GM23338 (cell line): ENCODE measurements at regions not wholly inside any gene's neighbourhood (a gene's known extent, or its start where the extent isn't known, plus 50 kb on each side); places are given as distances from the start of the nearest gene placed in this dataset.

Experiments used
- ATAC-seq: fragments of 200-7000 bp; cut with Tn5 transposase; 3 replicates; pipeline ENCODE4 v1.9.1; 2020
- DNase-seq: peaks from one replicate; pipeline ENCODE4 v3.0.0-alpha.2; 2015; ENCODE audit warnings: low spot score
- H2AFZ ChIP-seq: fragments of 200-600 bp; sonication (generic); 2 replicates; pipeline ENCODE4 v1.8.0; 2016; ENCODE audit warnings: antibody characterized with exemption, mild to moderate bottlenecking, moderate library complexity
- H3F3A ChIP-seq: fragments of 200-600 bp; sonication (generic); replicated peaks from 2 replicates; pipeline ENCODE4 v1.8.0; 2017; ENCODE audit warnings: antibody characterized with exemption, mixed run types, low read depth
- H3K27ac ChIP-seq: fragments of 200-600 bp; sonication (generic); 2 replicates; pipeline ENCODE4 v1.6.1; 2016; ENCODE audit warnings: low read depth
- H3K27me3 ChIP-seq: fragments of 200-600 bp; sonication (generic); 2 replicates; pipeline ENCODE4 v1.8.0; 2016; ENCODE audit warnings: mild to moderate bottlenecking, mixed run types, moderate library complexity; ENCODE audit not compliant: insufficient read depth
- H3K36me3 ChIP-seq: fragments of 200-600 bp; sonication (generic); 2 replicates; pipeline ENCODE4 v1.8.0; 2016; ENCODE audit warnings: mild to moderate bottlenecking; ENCODE audit not compliant: insufficient read depth
- H3K4me1 ChIP-seq: fragments of 200-600 bp; sonication (generic); 2 replicates; pipeline ENCODE4 v1.8.0; 2016; ENCODE audit warnings: mild to moderate bottlenecking, moderate library complexity; ENCODE audit not compliant: insufficient read depth
- H3K4me2 ChIP-seq: fragments of 200-600 bp; sonication (generic); 2 replicates; pipeline ENCODE4 v1.7.1; 2017; ENCODE audit warnings: mixed run types
- H3K4me3 ChIP-seq: fragments of 200-600 bp; sonication (generic); 2 replicates; pipeline ENCODE4 v1.6.1; 2016; ENCODE audit warnings: mixed run types
- H3K79me2 ChIP-seq: fragments of 200-600 bp; sonication (generic); replicated peaks from 2 replicates; pipeline ENCODE4 v1.8.0; 2017; ENCODE audit warnings: mild to moderate bottlenecking; ENCODE audit not compliant: insufficient read depth
- H3K9me2 ChIP-seq: fragments of 200-600 bp; sonication (generic); 2 replicates; pipeline ENCODE4 v1.8.0; 2017; ENCODE audit not compliant: insufficient read depth
- H4K20me1 ChIP-seq: fragments of 200-600 bp; sonication (generic); replicated peaks from 2 replicates; pipeline ENCODE4 v1.8.0; 2017; ENCODE audit warnings: mild to moderate bottlenecking; ENCODE audit not compliant: insufficient read depth
- H3K27ac Mint-ChIP-seq: 2 replicates; pipeline ENCODE4 v1.8.0; 2020; ENCODE audit warnings: inconsistent platforms, mild to moderate bottlenecking, moderate library complexity, mixed read lengths
- H3K27me3 Mint-ChIP-seq: 3 replicates; pipeline ENCODE4 v1.8.0; 2022; ENCODE audit warnings: low read depth, mild to moderate bottlenecking, moderate library complexity, mixed read lengths, inconsistent platforms; ENCODE audit not compliant: insufficient read depth, poor library complexity
- H3K36me3 Mint-ChIP-seq: 3 replicates; pipeline ENCODE4 v1.8.0; 2021; ENCODE audit warnings: low read depth, mild to moderate bottlenecking, inconsistent platforms, moderate library complexity, mixed read lengths
- H3K4me1 Mint-ChIP-seq: 3 replicates; pipeline ENCODE4 v1.8.0; 2020; ENCODE audit warnings: mild to moderate bottlenecking, inconsistent platforms, mixed read lengths
- H3K4me3 Mint-ChIP-seq: 3 replicates; pipeline ENCODE4 v1.8.0; 2021; ENCODE audit warnings: moderate library complexity, mild to moderate bottlenecking, inconsistent platforms, mixed read lengths
- H3K9me3 Mint-ChIP-seq: 3 replicates; pipeline ENCODE4 v1.8.0; 2020; ENCODE audit warnings: moderate library complexity, mild to moderate bottlenecking, inconsistent platforms, mixed read lengths
- CTCF ChIP-seq, 2 experiments: fragments of 200-600 bp in 1 of 2; sonication (generic) in 1 of 2; conservative IDR thresholded peaks; 2 replicates each; pipeline versions ENCODE4 v1.5.1 to v1.6.1; 2016 to 2017; ENCODE audit warnings: antibody characterized with exemption in 2 of 2, low read depth in 2 of 2, mild to moderate bottlenecking in 2 of 2, moderate library complexity in 1 of 2
- ETS1 ChIP-seq: IDR thresholded peaks from 2 replicates; pipeline ENCODE4 v1.6.1; 2016; ENCODE audit warnings: antibody characterized with exemption
- JUNB ChIP-seq: IDR thresholded peaks from one replicate; pipeline ENCODE4 v1.6.1; 2016; ENCODE audit warnings: antibody characterized with exemption; ENCODE audit not compliant: unreplicated experiment
- POLR2AphosphoS5 ChIP-seq: IDR thresholded peaks from 2 replicates; pipeline ENCODE4 v1.6.1; 2016; ENCODE audit warnings: antibody characterized with exemption, low read depth
- REST ChIP-seq: IDR thresholded peaks from one replicate; pipeline ENCODE4 v1.6.1; 2018; ENCODE audit warnings: antibody characterized with exemption; ENCODE audit not compliant: unreplicated experiment
- STAT1 ChIP-seq: IDR thresholded peaks from one replicate; pipeline ENCODE4 v1.6.1; 2016; ENCODE audit warnings: antibody characterized with exemption; ENCODE audit not compliant: unreplicated experiment

GRCh38 chr16:14364386-14365199, 265.5 kb downstream of the PARN start:
- H3F3A ChIP-seq, result no peaks in the 10 kb centered on the region
- H3K4me3 Mint-ChIP-seq, result no peak overlapping the region
- peaks cover 9% of the 10 kb centered on the region; the same call in 2 of the 3 replicates for H3K4me1 Mint-ChIP-seq
- H3K36me3 Mint-ChIP-seq, result no peaks in the 10 kb centered on the region
- H3K4me1 ChIP-seq, result no peaks in the 10 kb centered on the region; the same call in 1 of the 2 replicates
- no peak overlapping the region for H3K4me3 ChIP-seq
- peaks cover 10% of the 10 kb centered on the region for H3K27me3 Mint-ChIP-seq
- ATAC-seq, result peak; percentile 43
- no peaks in the 10 kb centered on the region for H3K79me2 ChIP-seq
- DNase-seq, result peak; percentile 30
- H3K4me2 ChIP-seq, result no peak overlapping the region
- no peaks in the 10 kb centered on the region for H4K20me1 ChIP-seq
- no peaks in the 10 kb centered on the region for H3K27me3 ChIP-seq
- no peaks in the 10 kb centered on the region; the same call in 2 of the 3 replicates for H3K9me3 Mint-ChIP-seq
- H2AFZ ChIP-seq, result no peak overlapping the region
- H3K27ac ChIP-seq, result no peak overlapping the region
- no peaks in the 10 kb centered on the region for H3K9me2 ChIP-seq
- no peaks in the 10 kb centered on the region for H3K36me3 ChIP-seq
- TF ChIP-seq POLR2AphosphoS5 (no peak), CTCF (conservative IDR thresholded peaks at IDR 0.05; ENCODE audit: low read depth in 2 of 2) (peak; percentile 20 to 52; a peak in 3 of 4 replicates)
- peak overlapping the region; percentile 36; the same call in 1 of the 2 replicates for H3K27ac Mint-ChIP-seq

GRCh38 chr16:14364112-14364385, 266.0 kb downstream of the PARN start:
- no peak overlapping the region for H3K27ac ChIP-seq
- H3K9me2 ChIP-seq, result no peaks in the 10 kb centered on the region
- H3F3A ChIP-seq, result no peaks in the 10 kb centered on the region
- H3K4me3 ChIP-seq, result no peak overlapping the region
- H3K9me3 Mint-ChIP-seq, result no peaks in the 10 kb centered on the region; the same call in 2 of the 3 replicates
- no peaks in the 10 kb centered on the region for H4K20me1 ChIP-seq
- H3K27ac Mint-ChIP-seq, result no peak overlapping the region
- H3K27me3 Mint-ChIP-seq, result peaks cover 6% of the 10 kb centered on the region
- H3K4me2 ChIP-seq, result no peak overlapping the region
- no peaks in the 10 kb centered on the region for H3K36me3 Mint-ChIP-seq
- TF ChIP-seq JUNB, result no peak
- TF ChIP-seq STAT1, result no peak
- no peak for TF ChIP-seq ETS1
- no peak for TF ChIP-seq CTCF (conservative IDR thresholded peaks at IDR 0.05; ENCODE audit: low read depth in 2 of 2)
- no peak for TF ChIP-seq REST
- no peak overlapping the region for H3K4me3 Mint-ChIP-seq
- H3K79me2 ChIP-seq, result no peaks in the 10 kb centered on the region
- DNase-seq (no peak), ATAC-seq (no peak)
- no peak overlapping the region for H2AFZ ChIP-seq
- no peaks in the 10 kb centered on the region for H3K27me3 ChIP-seq
- H3K36me3 ChIP-seq, result no peaks in the 10 kb centered on the region
- H3K4me1 Mint-ChIP-seq, result peaks cover 9% of the 10 kb centered on the region; the same call in 2 of the 3 replicates
- H3K4me1 ChIP-seq, result no peaks in the 10 kb centered on the region; the same call in 1 of the 2 replicates
